ENCODE measurements at regions not wholly inside any gene's neighbourhood (a gene's known extent, or its start where the extent isn't known, plus 50 kb on each side); places are given as distances from the start of the nearest gene placed in this dataset.

- Histone ChIP-seq H3K36me3 (ENCODE audit: insufficient read depth, low read length, poor library complexity, severe bottlenecking) (no peaks in the 10 kb centered on the region), H3K9me3 (ENCODE audit: low read depth, low read length, poor library complexity, severe bottlenecking) (no peaks in the 10 kb centered on the region), H3K27me3 (replicated peaks; ENCODE audit: insufficient read depth, low read depth, low read length, poor library complexity) (peaks cover 6% of the 10 kb centered on the region), H3K27ac (ENCODE audit: low read depth, low read length, poor library complexity, severe bottlenecking) (no peak overlapping the region), H3K4me1 (ENCODE audit: insufficient read depth, low read length, poor library complexity, severe bottlenecking) (no peaks in the 10 kb centered on the region), H3K4me3 (ENCODE audit: low read depth, low read length, poor library complexity, severe bottlenecking) (no peak overlapping the region)
- DNase-seq (ENCODE audit: low spot score), result no peak
- ChIA-PET POLR2A (ENCODE audit: low non-redundant PET) (no interaction called here), CTCF (no interaction called here)
- no TSS peak for BruUV-seq (replicated peaks)
- intact Hi-C loops (cut with micrococcal nuclease; ENCODE audit: unreplicated experiment), result no loop called here
- no peak for TF ChIP-seq EZH2 (IDR thresholded peaks at IDR 0.05; ENCODE audit: borderline replicate concordance, low read depth, low read length, poor library complexity, severe bottlenecking)
- TF ChIP-seq, protein P1, sequence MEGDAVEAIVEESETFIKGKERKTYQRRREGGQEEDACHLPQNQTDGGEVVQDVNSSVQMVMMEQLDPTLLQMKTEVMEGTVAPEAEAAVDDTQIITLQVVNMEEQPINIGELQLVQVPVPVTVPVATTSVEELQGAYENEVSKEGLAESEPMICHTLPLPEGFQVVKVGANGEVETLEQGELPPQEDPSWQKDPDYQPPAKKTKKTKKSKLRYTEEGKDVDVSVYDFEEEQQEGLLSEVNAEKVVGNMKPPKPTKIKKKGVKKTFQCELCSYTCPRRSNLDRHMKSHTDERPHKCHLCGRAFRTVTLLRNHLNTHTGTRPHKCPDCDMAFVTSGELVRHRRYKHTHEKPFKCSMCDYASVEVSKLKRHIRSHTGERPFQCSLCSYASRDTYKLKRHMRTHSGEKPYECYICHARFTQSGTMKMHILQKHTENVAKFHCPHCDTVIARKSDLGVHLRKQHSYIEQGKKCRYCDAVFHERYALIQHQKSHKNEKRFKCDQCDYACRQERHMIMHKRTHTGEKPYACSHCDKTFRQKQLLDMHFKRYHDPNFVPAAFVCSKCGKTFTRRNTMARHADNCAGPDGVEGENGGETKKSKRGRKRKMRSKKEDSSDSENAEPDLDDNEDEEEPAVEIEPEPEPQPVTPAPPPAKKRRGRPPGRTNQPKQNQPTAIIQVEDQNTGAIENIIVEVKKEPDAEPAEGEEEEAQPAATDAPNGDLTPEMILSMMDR (conservative IDR thresholded peaks at IDR 0.05; ENCODE audit: low read depth, low read length), result no peak
These were observed 86.7 kb upstream of the FZD10 start for GRCh38 chr12:130075497-130076076.

GRCh38 chr12:130076126-130076525, 86.1 kb upstream of the FZD10 start:
- no peak overlapping the region for H3K27ac ChIP-seq (ENCODE audit: low read depth, low read length, poor library complexity, severe bottlenecking)
- ChIA-PET POLR2A (ENCODE audit: low non-redundant PET) (no interaction called here), CTCF (no interaction called here)
- intact Hi-C loops (cut with micrococcal nuclease; ENCODE audit: unreplicated experiment), result no loop called here
- DNase-seq (ENCODE audit: low spot score), result no peak
- TF ChIP-seq EZH2 (IDR thresholded peaks at IDR 0.05; ENCODE audit: borderline replicate concordance, low read depth, low read length, poor library complexity, severe bottlenecking), result no peak
- TF ChIP-seq, protein P1 (conservative IDR thresholded peaks at IDR 0.05; ENCODE audit: low read depth, low read length), result no peak
- H3K4me3 ChIP-seq (ENCODE audit: low read depth, low read length, poor library complexity, severe bottlenecking), result no peak overlapping the region
- no peaks in the 10 kb centered on the region for H3K36me3 ChIP-seq (ENCODE audit: insufficient read depth, low read length, poor library complexity, severe bottlenecking)
- no peaks in the 10 kb centered on the region for H3K9me3 ChIP-seq (ENCODE audit: low read depth, low read length, poor library complexity, severe bottlenecking)
- BruUV-seq (replicated peaks), result no TSS peak
- H3K4me1 ChIP-seq (ENCODE audit: insufficient read depth, low read length, poor library complexity, severe bottlenecking), result no peaks in the 10 kb centered on the region
- H3K27me3 ChIP-seq (replicated peaks; ENCODE audit: insufficient read depth, low read depth, low read length, poor library complexity), result peaks cover 6% of the 10 kb centered on the region

DNA sequence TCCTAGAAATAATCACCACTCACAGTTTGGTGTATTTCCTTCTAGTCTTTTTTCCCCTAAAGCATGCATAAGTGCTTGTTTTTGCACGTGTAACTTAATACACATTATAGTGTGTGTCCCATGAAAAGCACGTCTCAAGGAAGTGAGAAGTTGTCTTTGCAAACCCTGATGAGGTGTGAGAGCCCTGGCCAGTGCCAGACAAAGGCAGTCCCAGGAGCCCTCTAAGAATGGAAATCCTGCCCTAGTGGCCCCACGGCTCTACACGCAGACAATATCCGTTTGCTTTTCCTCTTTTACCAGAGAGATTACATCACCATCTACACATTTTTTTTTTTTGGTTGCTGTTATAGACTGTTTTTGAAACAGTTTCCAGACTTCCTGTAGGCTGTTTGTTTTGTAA, 85.5 kb upstream of the FZD10 start:
- no peaks in the 10 kb centered on the region for H3K36me3 ChIP-seq (ENCODE audit: insufficient read depth, low read length, poor library complexity, severe bottlenecking)
- H3K27me3 ChIP-seq (replicated peaks; ENCODE audit: insufficient read depth, low read depth, low read length, poor library complexity), result peaks cover 13% of the 10 kb centered on the region
- H3K9me3 ChIP-seq (ENCODE audit: low read depth, low read length, poor library complexity, severe bottlenecking), result no peaks in the 10 kb centered on the region
- BruUV-seq (replicated peaks), result no TSS peak
- DNase-seq (ENCODE audit: low spot score), result no peak
- no peaks in the 10 kb centered on the region for H3K4me1 ChIP-seq (ENCODE audit: insufficient read depth, low read length, poor library complexity, severe bottlenecking)
- no peak for TF ChIP-seq EZH2 (IDR thresholded peaks at IDR 0.05; ENCODE audit: borderline replicate concordance, low read depth, low read length, poor library complexity, severe bottlenecking)
- TF ChIP-seq, protein P1 (conservative IDR thresholded peaks at IDR 0.05; ENCODE audit: low read depth, low read length), result no peak
- ChIA-PET POLR2A (ENCODE audit: low non-redundant PET) (no interaction called here), CTCF (no interaction called here)
- H3K4me3 ChIP-seq (ENCODE audit: low read depth, low read length, poor library complexity, severe bottlenecking), result no peak overlapping the region
- no peak overlapping the region for H3K27ac ChIP-seq (ENCODE audit: low read depth, low read length, poor library complexity, severe bottlenecking)
- intact Hi-C loops (cut with micrococcal nuclease; ENCODE audit: unreplicated experiment), result no loop called here

Measured in A673 (cell line).